Activated naive CD4-positive, alpha-beta T cell treated with anti-CD3 and anti-CD28 coated beads, Interleukin-2, amount 50 U/mL, for 24 hours (primary cell): ENCODE measurements at regions not wholly inside any gene's neighbourhood (a gene's known extent, or its start where the extent isn't known, plus 50 kb on each side); places are given as distances from the start of the nearest gene placed in this dataset.
"Not testable (repeated sequence)": the region's sequence is repeated elsewhere in the genome, so short reads cannot be mapped to it uniquely, and the experiment has no call there.

ENCODE experiments used
- H3K27ac Mint-ChIP-seq: one replicate; pipeline ENCODE4 v1.8.0; 2021; ENCODE audit warnings: mild to moderate bottlenecking, mixed read lengths
- H3K27me3 Mint-ChIP-seq: one replicate; pipeline ENCODE4 v1.8.0; 2021; ENCODE audit warnings: mixed read lengths
- H3K36me3 Mint-ChIP-seq: one replicate; pipeline ENCODE4 v1.8.0; 2021; ENCODE audit warnings: mixed read lengths
- H3K4me1 Mint-ChIP-seq: one replicate; pipeline ENCODE4 v1.8.0; 2021; ENCODE audit warnings: mixed read lengths
- H3K4me3 Mint-ChIP-seq: one replicate; pipeline ENCODE4 v1.8.0; 2021; ENCODE audit warnings: mild to moderate bottlenecking, mixed read lengths
- H3K9me3 Mint-ChIP-seq: one replicate; pipeline ENCODE4 v1.8.0; 2021; ENCODE audit warnings: mixed read lengths

DNA sequence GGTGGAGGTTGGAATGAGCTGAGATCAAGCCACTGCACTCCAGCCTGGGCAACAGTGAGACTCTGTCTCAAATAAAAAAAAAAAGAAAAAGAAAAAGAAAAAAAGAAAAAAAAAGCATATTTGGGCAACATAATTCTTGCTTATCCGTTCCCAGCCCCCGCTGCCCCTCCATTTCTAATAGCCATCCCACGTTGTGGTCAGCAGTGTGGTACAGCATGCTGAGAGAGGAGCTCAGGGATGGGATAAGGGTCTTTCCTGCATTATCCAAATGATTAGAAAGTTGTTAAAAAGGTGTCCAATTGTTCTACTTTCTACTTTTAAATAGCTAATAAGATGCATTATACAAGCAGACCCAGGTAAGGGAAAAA is 104.9 kb upstream of the ZNF92 start:
- no peaks in the 10 kb centered on the region for H3K36me3 Mint-ChIP-seq
- no peak overlapping the region for H3K27ac Mint-ChIP-seq
- peaks cover 9% of the 10 kb centered on the region for H3K4me1 Mint-ChIP-seq
- peak overlapping the region; percentile 60 for H3K4me3 Mint-ChIP-seq
- H3K27me3 Mint-ChIP-seq: peaks cover 25% of the 10 kb centered on the region
- peaks cover 9% of the 10 kb centered on the region for H3K9me3 Mint-ChIP-seq

GRCh38 chr7:65265933-65266519 is 107.6 kb upstream of the ZNF92 start:
- Mint-ChIP-seq H3K27ac (no peak overlapping the region), H3K36me3 (no peaks in the 10 kb centered on the region), H3K4me1 (peaks cover 9% of the 10 kb centered on the region), H3K27me3 (peaks cover 14% of the 10 kb centered on the region), H3K4me3 (no peak overlapping the region), H3K9me3 (no peaks in the 10 kb centered on the region)

- Mint-ChIP-seq H3K27ac (no peak overlapping the region), H3K4me3 (no peak overlapping the region), H3K36me3 (no peaks in the 10 kb centered on the region), H3K9me3 (no peaks in the 10 kb centered on the region), H3K4me1 (peaks cover 4% of the 10 kb centered on the region), H3K27me3 (peaks cover 6% of the 10 kb centered on the region)
These were observed 109.4 kb upstream of the ZNF92 start for GRCh38 chr7:65264258-65264657.

GRCh38 chr7:65260673-65261072 is 113.0 kb upstream of the ZNF92 start:
- not testable (repeated sequence) for H3K4me3 Mint-ChIP-seq, H3K36me3 Mint-ChIP-seq, H3K27ac Mint-ChIP-seq, H3K27me3 Mint-ChIP-seq, H3K9me3 Mint-ChIP-seq, H3K4me1 Mint-ChIP-seq

GRCh38 chr7:65259864-65260525 is 113.7 kb upstream of the ZNF92 start:
- H3K9me3 Mint-ChIP-seq, H3K4me1 Mint-ChIP-seq, H3K36me3 Mint-ChIP-seq, H3K27me3 Mint-ChIP-seq, H3K27ac Mint-ChIP-seq, H3K4me3 Mint-ChIP-seq: not testable (repeated sequence)

- Mint-ChIP-seq H3K36me3 (no peaks in the 10 kb centered on the region), H3K27ac (no peak overlapping the region), H3K9me3 (no peaks in the 10 kb centered on the region), H3K4me1 (peaks cover 3% of the 10 kb centered on the region), H3K27me3 (peaks cover 13% of the 10 kb centered on the region), H3K4me3 (no peak overlapping the region)
These were observed 119.6 kb upstream of the ZNF92 start for GRCh38 chr7:65254061-65254460.

GRCh38 chr7:65251851-65252620 is 121.6 kb upstream of the ZNF92 start:
- H3K36me3 Mint-ChIP-seq: no peaks in the 10 kb centered on the region
- H3K4me1 Mint-ChIP-seq: peaks cover 3% of the 10 kb centered on the region
- H3K9me3 Mint-ChIP-seq: no peaks in the 10 kb centered on the region
- peaks cover 16% of the 10 kb centered on the region for H3K27me3 Mint-ChIP-seq
- no peak overlapping the region for H3K27ac Mint-ChIP-seq
- peak overlapping the region; percentile 72 for H3K4me3 Mint-ChIP-seq

DNA sequence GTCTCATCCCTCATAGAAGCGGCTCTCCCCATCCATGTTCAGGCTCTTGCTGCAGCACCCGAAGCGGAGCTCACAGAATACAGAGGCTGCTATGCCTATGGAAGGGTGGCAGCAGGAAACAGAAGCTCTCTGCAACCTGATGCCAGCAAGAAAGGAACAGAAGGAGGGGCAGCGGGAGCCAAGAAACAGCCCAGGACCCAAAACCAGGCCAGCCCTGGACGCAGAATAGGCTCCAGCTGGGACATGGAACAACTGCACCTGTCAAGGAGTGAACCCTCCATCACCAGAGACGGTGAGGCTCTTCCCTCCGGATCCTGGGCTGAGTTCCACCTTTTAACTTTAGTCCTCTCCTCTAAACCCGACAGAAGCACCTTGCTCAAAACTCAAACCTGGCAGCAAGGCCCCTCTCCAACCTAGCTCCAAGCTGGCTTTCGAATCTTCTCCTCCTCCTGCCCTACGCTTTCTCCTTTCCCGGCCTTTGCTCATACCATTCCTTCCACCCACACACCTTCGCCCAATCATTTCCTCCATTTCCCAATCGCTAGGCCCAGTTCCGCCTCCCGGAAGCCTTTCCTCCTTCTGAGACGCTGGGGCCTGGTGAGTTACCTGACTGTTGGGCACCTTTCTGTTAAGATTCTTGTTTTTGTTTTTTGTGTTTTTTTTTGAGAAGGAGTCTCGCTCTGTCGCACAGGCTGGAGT is 122.8 kb upstream of the ZNF92 start:
- Mint-ChIP-seq H3K27me3 (peaks cover 16% of the 10 kb centered on the region), H3K36me3 (no peaks in the 10 kb centered on the region), H3K9me3 (no peaks in the 10 kb centered on the region), H3K4me3 (peak overlapping the region; percentile 44), H3K27ac (no peak overlapping the region), H3K4me1 (peaks cover 3% of the 10 kb centered on the region)

GRCh38 chr7:65250216-65250615 is 123.4 kb upstream of the ZNF92 start:
- Mint-ChIP-seq H3K27me3 (peaks cover 18% of the 10 kb centered on the region), H3K4me3 (peak overlapping the region; percentile 39), H3K4me1 (peaks cover 3% of the 10 kb centered on the region), H3K9me3 (no peaks in the 10 kb centered on the region), H3K27ac (no peak overlapping the region), H3K36me3 (no peaks in the 10 kb centered on the region)

- Mint-ChIP-seq H3K9me3 (no peaks in the 10 kb centered on the region), H3K27ac (no peak overlapping the region), H3K27me3 (peaks cover 21% of the 10 kb centered on the region), H3K36me3 (no peaks in the 10 kb centered on the region), H3K4me3 (no peak overlapping the region), H3K4me1 (peaks cover under 1% of the 10 kb centered on the region)
These were observed 126.2 kb upstream of the ZNF92 start for GRCh38 chr7:65247491-65247890.

- H3K27ac Mint-ChIP-seq: no peak overlapping the region
- H3K4me3 Mint-ChIP-seq: no peak overlapping the region
- peaks cover 22% of the 10 kb centered on the region for H3K27me3 Mint-ChIP-seq
- no peaks in the 10 kb centered on the region for H3K9me3 Mint-ChIP-seq
- H3K4me1 Mint-ChIP-seq: no peaks in the 10 kb centered on the region
- no peaks in the 10 kb centered on the region for H3K36me3 Mint-ChIP-seq
These were observed 133.8 kb upstream of the ZNF92 start for GRCh38 chr7:65239707-65240352.

GRCh38 chr7:65239324-65239706 is 134.3 kb upstream of the ZNF92 start:
- H3K36me3 Mint-ChIP-seq: no peaks in the 10 kb centered on the region
- H3K27me3 Mint-ChIP-seq: peaks cover 21% of the 10 kb centered on the region
- no peaks in the 10 kb centered on the region for H3K9me3 Mint-ChIP-seq
- H3K4me3 Mint-ChIP-seq: no peak overlapping the region
- no peaks in the 10 kb centered on the region for H3K4me1 Mint-ChIP-seq
- H3K27ac Mint-ChIP-seq: no peak overlapping the region

DNA sequence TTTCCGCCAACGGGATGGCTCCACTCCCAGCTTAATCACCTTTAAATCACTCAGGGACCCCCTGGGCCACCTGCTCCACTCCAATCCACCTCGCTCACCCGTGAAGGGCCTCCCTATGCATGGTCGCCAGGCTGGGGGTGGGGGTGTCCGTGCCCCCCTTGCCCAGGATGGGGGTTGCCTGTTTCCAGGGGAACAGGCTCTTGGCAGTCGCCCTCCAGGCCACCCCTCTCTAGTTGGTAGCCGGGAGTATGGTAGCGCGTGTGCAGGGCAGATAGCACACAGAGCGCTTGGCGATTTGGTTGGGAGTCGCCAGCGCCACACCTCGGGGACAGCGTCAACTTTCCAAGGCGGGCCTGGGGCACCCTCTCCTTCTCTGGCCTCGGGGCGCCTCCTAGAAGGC is 134.9 kb upstream of the ZNF92 start:
- H3K36me3 Mint-ChIP-seq: no peaks in the 10 kb centered on the region
- no peaks in the 10 kb centered on the region for H3K9me3 Mint-ChIP-seq
- H3K27me3 Mint-ChIP-seq: peaks cover 21% of the 10 kb centered on the region
- H3K4me3 Mint-ChIP-seq: no peak overlapping the region
- no peak overlapping the region for H3K27ac Mint-ChIP-seq
- H3K4me1 Mint-ChIP-seq: peaks cover 3% of the 10 kb centered on the region

DNA sequence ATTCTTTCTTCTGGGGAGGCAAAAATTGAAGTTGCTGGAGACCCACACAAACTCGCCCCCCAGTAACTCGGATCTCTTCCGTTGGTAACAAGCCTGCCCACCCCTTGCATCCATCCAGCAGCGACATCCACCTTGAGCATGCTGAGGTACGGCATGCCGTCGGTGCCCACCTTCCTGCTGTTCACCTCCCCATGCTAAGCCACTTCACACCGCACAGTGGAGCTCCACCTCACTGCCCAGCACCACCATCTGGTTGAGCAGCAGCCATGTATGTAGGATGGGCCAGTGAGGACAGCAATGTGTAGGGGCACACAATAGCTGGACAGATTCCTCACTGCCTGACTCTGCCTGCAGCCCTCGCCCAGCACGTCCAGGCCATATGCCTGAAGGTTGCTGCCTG is 138.1 kb upstream of the ZNF92 start:
- Mint-ChIP-seq H3K4me3 (no peak overlapping the region), H3K27ac (no peak overlapping the region), H3K9me3 (no peaks in the 10 kb centered on the region), H3K27me3 (peaks cover 11% of the 10 kb centered on the region), H3K4me1 (peaks cover 10% of the 10 kb centered on the region), H3K36me3 (no peaks in the 10 kb centered on the region)

DNA sequence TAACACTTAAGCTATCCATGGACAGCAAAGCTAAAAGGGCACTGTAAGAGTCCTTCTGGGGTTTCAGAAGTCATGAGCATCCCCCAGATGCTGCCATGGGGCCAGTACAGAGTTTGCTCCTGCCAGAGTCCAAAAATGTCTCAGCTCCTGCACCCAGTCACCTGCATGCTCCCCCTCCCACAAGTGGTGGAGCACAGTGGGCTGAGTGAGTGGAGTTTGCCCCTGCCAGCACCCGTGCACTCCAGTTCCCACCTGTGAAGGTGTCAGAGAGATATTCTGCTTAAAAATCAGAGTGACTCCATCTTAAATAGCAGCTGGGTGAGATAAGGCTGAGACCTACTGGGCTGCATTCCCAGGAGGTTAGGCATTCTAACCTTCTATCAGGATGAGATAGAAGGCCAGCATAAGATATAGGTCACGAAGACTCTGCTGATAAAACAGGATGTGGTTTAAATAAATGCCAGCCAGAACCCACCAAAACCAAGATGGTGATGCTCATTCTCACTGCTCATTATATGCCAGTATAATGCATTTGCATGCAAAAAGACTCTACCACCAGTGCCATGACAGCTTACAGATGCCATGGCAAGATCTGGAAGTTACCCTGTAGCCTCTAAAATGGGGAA is 140.1 kb upstream of the ZNF92 start:
- H3K27ac Mint-ChIP-seq: no peak overlapping the region
- peaks cover 8% of the 10 kb centered on the region for H3K27me3 Mint-ChIP-seq
- H3K9me3 Mint-ChIP-seq: no peaks in the 10 kb centered on the region
- H3K4me1 Mint-ChIP-seq: peaks cover 10% of the 10 kb centered on the region
- H3K4me3 Mint-ChIP-seq: no peak overlapping the region
- H3K36me3 Mint-ChIP-seq: no peaks in the 10 kb centered on the region
